GM12878 (cell line): ENCODE measurements at regions not wholly inside any gene's neighbourhood (a gene's known extent, or its start where the extent isn't known, plus 50 kb on each side); places are given as distances from the start of the nearest gene placed in this dataset.

Experiments
- ATAC-seq: fragments of 200-7000 bp; cut with Tn5 transposase; 3 replicates; pipeline ENCODE4 v1.9.1; 2020; ENCODE audit warnings: mild to moderate bottlenecking, moderate library complexity
- BruUV-seq: library from RNA; stranded (reverse); fragments of 400-500 nt; replicated peaks from 2 replicates; lab custom pipeline; 2021; lab: Mats Ljungman, UMichigan
- CTCF ChIA-PET: fragments of 300-600 bp; sonication (Branson Sonifier 250); formaldehyde crosslinking; extraction: SDS; loops from one replicate; lab custom pipeline; 2021; ENCODE audit warnings: inconsistent platforms; lab: Yijun Ruan, JAX
- POLR2A ChIA-PET: fragments of 350-600 bp; formaldehyde crosslinking; extraction: SDS; loops from one replicate; lab custom pipeline; 2021; ENCODE audit warnings: inconsistent platforms; lab: Charles Lee
- RAD21 ChIA-PET: fragments of 300-600 bp; sonication (Branson Sonifier 250); formaldehyde crosslinking; loops from one replicate; lab custom pipeline; 2023; ENCODE audit warnings: antibody characterized with exemption; ENCODE audit not compliant: unreplicated experiment; lab: Charles Lee
- SMC1A ChIA-PET: fragments of 300-600 bp; sonication (Branson Sonifier 250); formaldehyde crosslinking; loops from one replicate; lab custom pipeline; 2023; ENCODE audit not compliant: unreplicated experiment, uncharacterized antibody; lab: Charles Lee
- DNase-seq: peaks from one replicate; pipeline ENCODE4 v3.0.0-alpha.2; 2011; ENCODE audit warnings: low read depth, low spot score
- FAIRE-seq: peaks from 3 replicates; lab custom pipeline; 2011; peaks lifted over from hg19 to GRCh38; lab: Jason Lieb, UNC
- H2AFZ ChIP-seq: 2 replicates; pipeline ENCODE4 v1.6.0; 2011; ENCODE audit warnings: low read depth, low read length, control low read depth; ENCODE audit not compliant: control insufficient read depth
- H3K27ac ChIP-seq: 2 replicates; pipeline ENCODE4 v1.5.1; 2011; ENCODE audit warnings: control low read depth; ENCODE audit not compliant: control insufficient read depth, insufficient read depth
- H3K27me3 ChIP-seq, 2 experiments: replicated peaks in 1 of 2; 2 replicates each; pipeline versions ENCODE4 v1.6.0 to v1.6.1; 2011; ENCODE audit warnings: low read length in 1 of 2; ENCODE audit not compliant: control insufficient read depth in 2 of 2, insufficient read depth in 2 of 2
- H3K36me3 ChIP-seq, 2 experiments: 2 replicates each; pipeline ENCODE4 v1.5.1; 2011; ENCODE audit warnings: low read length in 1 of 2; ENCODE audit not compliant: control insufficient read depth in 2 of 2, insufficient read depth in 2 of 2
- H3K4me1 ChIP-seq: 2 replicates; pipeline ENCODE4 v1.6.1; 2011; ENCODE audit warnings: mild to moderate bottlenecking, low read length, moderate library complexity, mixed read lengths; ENCODE audit not compliant: control insufficient read depth, insufficient read depth
- H3K4me2 ChIP-seq: 2 replicates; pipeline ENCODE4 v1.6.0; 2011; ENCODE audit warnings: control low read depth; ENCODE audit not compliant: control insufficient read depth, insufficient read depth
- H3K4me3 ChIP-seq: fragments of 200-600 bp; sonication (generic); 2 replicates; pipeline ENCODE4 v1.5.1; 2016
- H3K79me2 ChIP-seq: 2 replicates; pipeline ENCODE4 v1.6.0; 2011; ENCODE audit warnings: low read length; ENCODE audit not compliant: control insufficient read depth, insufficient read depth
- H3K9ac ChIP-seq: 2 replicates; pipeline ENCODE4 v1.8.0; 2011; ENCODE audit warnings: low read length, control low read depth, mixed read lengths; ENCODE audit not compliant: control insufficient read depth, insufficient read depth
- H3K9me3 ChIP-seq: replicated peaks from 3 replicates; pipeline ENCODE4 v1.5.1; 2011; ENCODE audit warnings: mild to moderate bottlenecking, low read length; ENCODE audit not compliant: control insufficient read depth, insufficient read depth
- H4K20me1 ChIP-seq: 2 replicates; pipeline ENCODE4 v1.6.0; 2011; ENCODE audit not compliant: control insufficient read depth, insufficient read depth
- CHD1 ChIP-seq: IDR thresholded peaks from 2 replicates; pipeline ENCODE4 v1.6.1; 2012; ENCODE audit warnings: low read depth, low read length, improper control_type of control experiment
- EP300 ChIP-seq, 2 experiments: fragments of 150-350 bp in 1 of 2; IDR thresholded peaks; 2 replicates each; pipeline ENCODE4 v1.6.1; 2011 to 2012; ENCODE audit warnings: low read depth in 2 of 2, low read length in 2 of 2, borderline replicate concordance in 1 of 2, improper control_type of control experiment in 1 of 2, inconsistent platforms in 1 of 2; ENCODE audit not compliant: control insufficient read depth in 1 of 2
- EZH2 ChIP-seq: IDR thresholded peaks from 2 replicates; pipeline ENCODE4 v1.6.1; 2012; ENCODE audit warnings: low read depth, mild to moderate bottlenecking, control low read depth, inconsistent platforms, low read length, borderline replicate concordance; ENCODE audit not compliant: control insufficient read depth
- FOXK2 ChIP-seq: fragments of 450-650 bp; IDR thresholded peaks from 2 replicates; pipeline ENCODE4 v1.6.1; 2017; ENCODE audit warnings: mild to moderate bottlenecking, moderate library complexity
- GATAD2B ChIP-seq: fragments of 450-650 bp; conservative IDR thresholded peaks from 2 replicates; pipeline ENCODE4 v1.6.1; 2017; ENCODE audit warnings: low read depth, mild to moderate bottlenecking, moderate library complexity
- HDAC6 ChIP-seq: fragments of 200-600 bp; sonication (generic); IDR thresholded peaks from one replicate; pipeline ENCODE4 v1.8.0; 2017; ENCODE audit warnings: antibody characterized with exemption; ENCODE audit not compliant: unreplicated experiment
- MTA3 ChIP-seq: IDR thresholded peaks from 2 replicates; pipeline ENCODE4 v1.6.1; 2012; ENCODE audit warnings: low read length, inconsistent platforms, borderline replicate concordance
- POLR2AphosphoS2 ChIP-seq: IDR thresholded peaks from 2 replicates; pipeline ENCODE4 v1.6.1; 2011; ENCODE audit warnings: low read depth, mild to moderate bottlenecking, low read length, improper control_type of control experiment, moderate library complexity
- SMARCA5 ChIP-seq: fragments of 450-650 bp; IDR thresholded peaks from 2 replicates; pipeline ENCODE4 v1.6.1; 2017; ENCODE audit warnings: mild to moderate bottlenecking
- SREBF2 ChIP-seq: IDR thresholded peaks from 2 replicates; pipeline ENCODE4 v1.6.1; 2012; ENCODE audit warnings: mild to moderate bottlenecking, low read length
- TCF12 ChIP-seq: IDR thresholded peaks from 2 replicates; pipeline ENCODE4 v1.6.1; 2011; ENCODE audit warnings: low read depth, mild to moderate bottlenecking, low read length
- WGBS: methylation state at CpG from one replicate; pipeline ENCODE4 v1.1.6; 2016; ENCODE audit warnings: low lambda C conversion rate; ENCODE audit not compliant: insufficient replicate concordance, insufficient coverage; ENCODE audit errors: missing lambda C conversion rate; 5-methylcytosine and 5-hydroxymethylcytosine counted together
- in situ Hi-C: fragments of 300-500 bp; cut with MboI; formaldehyde crosslinking; loops from 9 replicates; pipeline ENCODE4 v1.14.3; 2018; ENCODE audit warnings: mixed read lengths
- intact Hi-C: fragments of 100-400 bp; cut with micrococcal nuclease; formaldehyde crosslinking; loops from one replicate; pipeline ENCODE4 v1.14.2; 2022; ENCODE audit not compliant: unreplicated experiment

- no peaks in the 10 kb centered on the region for H4K20me1 ChIP-seq
- H3K9me3 ChIP-seq, result no peaks in the 10 kb centered on the region
- FAIRE-seq (no peak), ATAC-seq (no peak), DNase-seq (no peak)
- H3K79me2 ChIP-seq, result no peaks in the 10 kb centered on the region
- POLR2A ChIA-PET, result no interaction called here
- in situ Hi-C loops (no loop called here), intact Hi-C loops (loop anchor here (10.0 kb wide), 1 partner anchor 1584 kb away; the partner anchor contains the start of gene EPHA4)
- CTCF ChIA-PET, result no interaction called here
- no peak overlapping the region for H3K4me3 ChIP-seq
- 8% methylated on average over 2 of the region's 2 CpGs for WGBS
- no peak overlapping the region for H3K27ac ChIP-seq
- RAD21 ChIA-PET, result no interaction called here
- peaks cover 2 to 4% of the 10 kb centered on the region in 2 experiments; a peak in 3 of 4 replicates for H3K27me3 ChIP-seq
- H3K9ac ChIP-seq, result no peak overlapping the region
- no peak overlapping the region for H3K4me2 ChIP-seq
- no TSS peak for BruUV-seq
- no peak for TF ChIP-seq POLR2AphosphoS2
- no peak for TF ChIP-seq TCF12
- no peak for TF ChIP-seq EZH2
- TF ChIP-seq EP300 (IDR thresholded peaks at IDR 0.05; ENCODE audit: borderline replicate concordance in 1 of 2, control insufficient read depth in 1 of 2, low read depth in 2 of 2, low read length in 2 of 2), result no peak
- no peak for TF ChIP-seq SMARCA5
- no peak for TF ChIP-seq GATAD2B
- no peak for TF ChIP-seq SREBF2
- no peak for TF ChIP-seq FOXK2
- no peak for TF ChIP-seq CHD1
- TF ChIP-seq HDAC6, result no peak
- TF ChIP-seq MTA3, result no peak
- SMC1A ChIA-PET, result no interaction called here
- H2AFZ ChIP-seq, result no peak overlapping the region
- H3K36me3 ChIP-seq, result no peaks in the 10 kb centered on the region
- no peaks in the 10 kb centered on the region for H3K4me1 ChIP-seq
Observed at GRCh38 chr2:219991116-219991515, 363.7 kb downstream of the SLC4A3 start.
